AG04450 (cell line): ENCODE measurements at regions not wholly inside any gene's neighbourhood (a gene's known extent, or its start where the extent isn't known, plus 50 kb on each side); places are given as distances from the start of the nearest gene placed in this dataset.

ENCODE experiments used
- CTCF ChIA-PET: fragments of 300-600, 350-600 bp; formaldehyde crosslinking; extraction: SDS; loops from one replicate; lab custom pipeline; 2022; ENCODE audit warnings: antibody characterized with exemption, inconsistent platforms; lab: Charles Lee
- POLR2A ChIA-PET: fragments of 350-600 bp; formaldehyde crosslinking; extraction: SDS; loops from one replicate; lab custom pipeline; 2021; ENCODE audit warnings: antibody characterized with exemption, inconsistent platforms; lab: Yijun Ruan, JAX
- DNase-seq: peaks from one replicate; pipeline ENCODE4 v3.0.0-alpha.2; 2011; ENCODE audit warnings: low read depth, low spot score
- H3K27ac ChIP-seq: one replicate; pipeline ENCODE4 v1.5.1; 2012; ENCODE audit warnings: low read depth, low read length, control low read depth
- H3K27me3 ChIP-seq: one replicate; pipeline ENCODE4 v1.6.0; 2012; ENCODE audit warnings: low read length; ENCODE audit not compliant: control insufficient read depth, insufficient read depth
- H3K4me3 ChIP-seq: 2 replicates; pipeline ENCODE4 v1.5.1; 2011; ENCODE audit warnings: mild to moderate bottlenecking, low read depth, low read length, control low read depth
- H3K9me3 ChIP-seq: 2 replicates; pipeline ENCODE4 v1.5.1; 2012; ENCODE audit warnings: low read length; ENCODE audit not compliant: control insufficient read depth, insufficient read depth
- TF ChIP-seq, protein P1 (sequence below): IDR thresholded peaks from 2 replicates; pipeline ENCODE4 v1.5.1; 2011; ENCODE audit warnings: low read depth, low read length, control low read depth, inconsistent platforms

DNA sequence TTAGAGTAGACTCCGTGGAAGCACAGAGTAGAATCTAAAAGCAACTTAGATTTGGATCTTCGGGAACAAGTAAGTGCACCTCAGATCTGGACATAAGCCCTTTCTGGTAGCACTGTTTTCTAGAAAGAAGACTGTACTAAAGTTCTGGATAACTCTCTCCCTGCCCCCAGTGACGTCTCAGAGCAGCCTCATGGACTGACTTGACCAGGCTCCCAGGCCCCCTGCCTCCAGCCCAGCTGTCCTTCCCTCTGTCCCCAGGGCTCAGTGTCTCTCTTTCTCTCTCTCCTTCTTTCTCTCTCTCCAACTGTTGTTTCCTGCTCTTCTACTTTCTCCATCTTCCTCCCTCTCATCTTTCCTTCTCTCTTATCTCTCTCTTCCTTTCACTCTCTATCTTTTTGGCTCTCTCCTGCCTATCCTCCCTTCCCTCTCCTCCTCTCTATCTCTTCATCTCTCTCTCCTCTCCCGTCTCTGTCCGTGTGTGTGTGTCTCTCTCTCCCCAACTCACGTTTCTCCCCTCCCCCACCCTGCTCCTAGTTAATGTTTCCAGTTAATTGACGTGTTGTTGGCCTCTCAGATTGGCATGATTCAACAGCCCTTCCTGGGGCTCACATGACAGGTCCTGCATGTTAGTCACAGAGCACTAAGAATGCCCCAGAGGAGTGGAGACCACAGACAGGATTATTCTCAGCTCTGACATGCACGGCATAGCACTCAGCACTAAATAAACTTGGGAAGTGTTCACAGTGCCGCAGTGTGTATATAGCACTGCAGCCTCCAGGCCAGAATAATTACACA lies 180.4 kb upstream of the FOXQ1 start:
- Histone ChIP-seq H3K9me3 (no peaks in the 10 kb centered on the region), H3K4me3 (no peak overlapping the region), H3K27ac (peak overlapping the region; percentile 25), H3K27me3 (peaks cover 3% of the 10 kb centered on the region)
- ChIA-PET POLR2A (no interaction called here), CTCF (interaction anchor here (1.0 kb wide), 1 partner anchor 250 kb away, joined by 11 read pairs; no protein-coding TSS in a partner anchor)
- TF ChIP-seq, protein P1, sequence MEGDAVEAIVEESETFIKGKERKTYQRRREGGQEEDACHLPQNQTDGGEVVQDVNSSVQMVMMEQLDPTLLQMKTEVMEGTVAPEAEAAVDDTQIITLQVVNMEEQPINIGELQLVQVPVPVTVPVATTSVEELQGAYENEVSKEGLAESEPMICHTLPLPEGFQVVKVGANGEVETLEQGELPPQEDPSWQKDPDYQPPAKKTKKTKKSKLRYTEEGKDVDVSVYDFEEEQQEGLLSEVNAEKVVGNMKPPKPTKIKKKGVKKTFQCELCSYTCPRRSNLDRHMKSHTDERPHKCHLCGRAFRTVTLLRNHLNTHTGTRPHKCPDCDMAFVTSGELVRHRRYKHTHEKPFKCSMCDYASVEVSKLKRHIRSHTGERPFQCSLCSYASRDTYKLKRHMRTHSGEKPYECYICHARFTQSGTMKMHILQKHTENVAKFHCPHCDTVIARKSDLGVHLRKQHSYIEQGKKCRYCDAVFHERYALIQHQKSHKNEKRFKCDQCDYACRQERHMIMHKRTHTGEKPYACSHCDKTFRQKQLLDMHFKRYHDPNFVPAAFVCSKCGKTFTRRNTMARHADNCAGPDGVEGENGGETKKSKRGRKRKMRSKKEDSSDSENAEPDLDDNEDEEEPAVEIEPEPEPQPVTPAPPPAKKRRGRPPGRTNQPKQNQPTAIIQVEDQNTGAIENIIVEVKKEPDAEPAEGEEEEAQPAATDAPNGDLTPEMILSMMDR = no peak
- DNase-seq = peak; percentile 76

DNA sequence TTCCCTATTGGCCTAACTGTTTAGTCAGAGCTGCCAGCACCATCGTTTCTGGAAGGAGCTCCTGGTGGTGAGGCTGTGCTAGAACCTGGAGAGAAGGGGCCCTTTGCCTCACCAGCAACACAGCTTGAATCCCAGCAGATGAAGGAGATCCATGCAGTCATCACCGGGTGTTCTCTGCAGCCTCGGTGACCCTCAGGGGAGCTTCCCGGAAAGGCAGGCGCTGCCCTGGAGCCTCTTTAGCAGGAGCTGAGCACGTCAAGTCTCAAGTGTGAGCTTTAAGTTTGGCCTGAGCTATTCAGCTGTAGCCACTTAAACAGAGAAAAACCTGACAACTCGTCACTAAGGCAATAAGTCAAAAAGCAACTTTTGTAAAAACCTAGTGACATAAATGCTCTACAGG lies 181.2 kb upstream of the FOXQ1 start:
- CTCF ChIA-PET = interaction anchor here (1.0 kb wide), 1 partner anchor 251 kb away, joined by 11 read pairs; no protein-coding TSS in a partner anchor
- TF ChIP-seq, protein P1 = no peak
- no peak overlapping the region for H3K27ac ChIP-seq
- no peak overlapping the region for H3K4me3 ChIP-seq
- POLR2A ChIA-PET = no interaction called here
- peaks cover 3% of the 10 kb centered on the region for H3K27me3 ChIP-seq
- H3K9me3 ChIP-seq = no peaks in the 10 kb centered on the region
- no peak for DNase-seq

DNA sequence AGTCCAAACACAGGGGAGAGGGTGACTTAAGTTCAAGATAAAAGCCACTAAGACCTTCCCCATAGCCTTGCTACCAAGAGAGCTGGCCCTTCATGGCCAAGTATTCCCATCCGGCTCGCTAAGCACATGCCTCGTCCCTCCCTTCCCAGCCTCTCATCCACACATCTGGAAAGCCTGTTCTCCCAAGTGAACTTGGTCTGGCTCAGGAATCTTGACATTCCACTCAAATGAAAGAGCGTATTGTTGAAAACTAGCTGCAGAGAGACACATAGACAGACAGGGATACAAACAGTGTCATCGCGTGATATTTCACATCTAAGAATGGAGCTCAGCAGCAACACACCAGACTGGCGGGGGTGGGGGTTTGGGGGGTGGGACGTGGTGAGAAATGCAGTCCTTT lies 182.8 kb upstream of the FOXQ1 start:
- ChIA-PET CTCF (interaction anchor here (1.0 kb wide), 1 partner anchor 252 kb away, joined by 3 read pairs; no protein-coding TSS in a partner anchor), POLR2A (no interaction called here)
- no peak overlapping the region for H3K27ac ChIP-seq
- H3K9me3 ChIP-seq = no peaks in the 10 kb centered on the region
- no peak for DNase-seq
- peaks cover 3% of the 10 kb centered on the region for H3K27me3 ChIP-seq
- TF ChIP-seq, protein P1 = no peak
- no peak overlapping the region for H3K4me3 ChIP-seq

DNA sequence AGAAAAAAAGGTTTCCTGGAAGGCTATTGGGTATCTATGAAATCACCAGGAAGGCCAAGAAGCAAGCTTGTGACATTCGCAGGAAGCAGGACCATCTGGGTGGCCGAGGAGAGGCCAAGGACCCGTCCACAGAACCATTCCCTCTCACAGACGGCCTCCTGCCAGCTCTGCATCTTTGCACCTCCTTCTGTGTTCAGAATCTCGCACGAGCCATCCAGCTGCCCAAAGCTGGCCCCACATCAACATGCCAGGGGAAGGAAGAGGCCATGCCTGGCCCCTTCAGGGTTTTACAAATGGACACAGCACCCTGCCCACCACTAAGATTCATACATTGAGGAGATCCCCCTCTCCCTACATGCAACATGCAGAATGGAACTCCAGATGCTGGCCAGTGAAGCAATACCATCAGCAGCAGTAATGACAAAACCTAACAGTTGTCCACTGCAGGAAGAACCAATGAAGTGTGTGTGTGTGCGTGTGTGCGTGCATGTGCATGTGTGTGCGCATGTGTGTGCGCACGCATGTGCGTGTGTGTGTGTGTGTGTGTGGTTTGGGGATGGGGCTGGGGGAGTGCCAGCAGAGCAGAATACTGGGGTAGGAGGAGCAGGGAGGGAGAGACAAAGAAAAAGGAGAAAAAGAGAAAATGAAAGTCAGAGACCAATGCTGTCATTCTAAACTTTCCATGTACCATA lies 184.2 kb upstream of the FOXQ1 start:
- H3K4me3 ChIP-seq = no peak overlapping the region
- H3K27ac ChIP-seq = no peak overlapping the region
- TF ChIP-seq, protein P1 = no peak
- DNase-seq = no peak
- ChIA-PET CTCF (no interaction called here), POLR2A (no interaction called here)
- H3K27me3 ChIP-seq = peaks cover 3% of the 10 kb centered on the region
- H3K9me3 ChIP-seq = no peaks in the 10 kb centered on the region

DNA sequence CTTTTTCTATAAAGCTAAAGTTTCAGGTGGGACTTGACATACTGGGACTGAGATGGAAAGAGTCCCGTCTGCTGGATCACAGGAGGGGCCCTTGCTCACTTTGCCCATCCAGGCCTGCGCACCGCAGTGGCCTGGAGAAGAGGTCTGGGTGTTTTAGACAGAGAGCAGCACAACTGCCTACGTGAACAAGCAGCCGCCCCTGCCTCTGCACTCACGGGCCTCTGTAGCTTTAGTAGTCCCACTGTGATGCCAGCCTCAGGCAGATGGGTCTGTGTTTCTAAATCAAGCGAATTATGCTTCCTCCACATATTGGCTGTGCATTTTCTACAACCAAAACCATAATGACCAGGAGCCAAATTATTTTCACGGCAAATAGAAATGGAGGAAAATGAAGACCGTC lies 184.8 kb upstream of the FOXQ1 start:
- TF ChIP-seq, protein P1 = no peak
- DNase-seq = no peak
- Histone ChIP-seq H3K9me3 (no peaks in the 10 kb centered on the region), H3K4me3 (no peak overlapping the region), H3K27me3 (peaks cover 3% of the 10 kb centered on the region), H3K27ac (no peak overlapping the region)
- CTCF ChIA-PET = no interaction called here
- POLR2A ChIA-PET = no interaction called here
